SK-N-SH (cell line): ENCODE measurements at regions not wholly inside any gene's neighbourhood (a gene's known extent, or its start where the extent isn't known, plus 50 kb on each side); places are given as distances from the start of the nearest gene placed in this dataset.

Experiments
- CTCF ChIA-PET: fragments of 300-600, 350-600 bp; formaldehyde crosslinking; extraction: SDS; loops from one replicate; lab custom pipeline; 2021; lab: Yijun Ruan, JAX
- POLR2A ChIA-PET: fragments of 350-600 bp; sonication (Branson Sonifier 250); formaldehyde crosslinking; extraction: SDS; loops from one replicate; lab custom pipeline; 2020; ENCODE audit warnings: antibody characterized with exemption, inconsistent platforms; lab: Yijun Ruan, JAX
- DNase-seq: peaks from one replicate; pipeline ENCODE4 v3.0.0; 2012
- H2AFZ ChIP-seq: fragments of 200-600 bp; sonication (generic); 2 replicates; pipeline ENCODE4 v1.8.1; 2016; ENCODE audit warnings: antibody characterized with exemption, mild to moderate bottlenecking, low read depth
- H3F3A ChIP-seq: fragments of 200-600 bp; sonication (generic); replicated peaks from 2 replicates; pipeline ENCODE3; 2016; ENCODE audit warnings: antibody characterized with exemption, mild to moderate bottlenecking; ENCODE audit not compliant: insufficient read depth
- H3K27ac ChIP-seq, 2 experiments: fragments of 200-500 bp in 1 of 2; fragments of 200-600 bp in 1 of 2; sonication (Bioruptor generic) in 1 of 2; sonication (generic), shearing (Covaris generic) in 1 of 2; 2 replicates each; pipeline versions ENCODE4 v1.5.1 to v1.6.1; 2014 to 2016; ENCODE audit warnings: low read depth in 2 of 2, inconsistent platforms in 1 of 2, low read length in 1 of 2, mild to moderate bottlenecking in 1 of 2, mixed read lengths in 1 of 2
- H3K27me3 ChIP-seq: fragments of 200-600 bp; sonication (generic), shearing (Covaris generic); 2 replicates; pipeline ENCODE4 v1.6.1; 2016; ENCODE audit warnings: mixed run types; ENCODE audit not compliant: insufficient read depth
- H3K36me3 ChIP-seq, 2 experiments: fragments of 200-500 bp in 1 of 2; fragments of 200-600 bp in 1 of 2; sonication (Bioruptor generic) in 1 of 2; sonication (generic) in 1 of 2; replicated peaks in 1 of 2; 2 replicates each; pipeline versions ENCODE3 to v1.5.1; 2014 to 2016; ENCODE audit warnings: low read length in 1 of 2, mild to moderate bottlenecking in 1 of 2; ENCODE audit not compliant: insufficient read depth in 2 of 2, control insufficient read depth in 1 of 2
- H3K4me1 ChIP-seq, 2 experiments: fragments of 200-500 bp in 1 of 2; fragments of 200-600 bp in 1 of 2; sonication (Bioruptor generic) in 1 of 2; sonication (generic), shearing (Covaris generic) in 1 of 2; 2 replicates each; pipeline versions ENCODE4 v1.5.1 to v1.6.1; 2014 to 2016; ENCODE audit warnings: low read depth in 1 of 2, low read length in 1 of 2, mixed run types in 1 of 2; ENCODE audit not compliant: insufficient read depth in 2 of 2, control insufficient read depth in 1 of 2
- H3K4me2 ChIP-seq: fragments of 200-600 bp; sonication (generic), shearing (Covaris generic); 2 replicates; pipeline ENCODE4 v1.6.1; 2017; ENCODE audit warnings: mixed run types
- H3K4me3 ChIP-seq, 2 experiments: fragments of 200-500 bp in 1 of 2; fragments of 200-600 bp in 1 of 2; sonication (Bioruptor generic) in 1 of 2; sonication (generic), shearing (Covaris generic) in 1 of 2; 2 replicates each; pipeline versions ENCODE4 v1.5.1 to v1.8.1; 2014 to 2016; ENCODE audit warnings: low read depth in 2 of 2, inconsistent platforms in 1 of 2, low read length in 1 of 2, mild to moderate bottlenecking in 1 of 2, mixed read lengths in 1 of 2, moderate library complexity in 1 of 2
- H3K79me2 ChIP-seq: fragments of 200-600 bp; sonication (generic); 2 replicates; pipeline ENCODE4 v1.8.1; 2017; ENCODE audit warnings: mild to moderate bottlenecking; ENCODE audit not compliant: insufficient read depth
- H3K9ac ChIP-seq: fragments of 200-600 bp; sonication (generic); 2 replicates; pipeline ENCODE4 v1.6.1; 2017; ENCODE audit warnings: mixed run types
- H3K9me2 ChIP-seq: fragments of 200-600 bp; sonication (generic); 2 replicates; pipeline ENCODE4 v1.6.1; 2017; ENCODE audit warnings: mixed run types
- H3K9me3 ChIP-seq: fragments of 200-600 bp; sonication (generic); 2 replicates; pipeline ENCODE4 v1.6.1; 2017; ENCODE audit warnings: mixed run types, mild to moderate bottlenecking, moderate library complexity
- H4K20me1 ChIP-seq: fragments of 200-600 bp; sonication (generic); 2 replicates; pipeline ENCODE4 v1.6.1; 2017; ENCODE audit warnings: mild to moderate bottlenecking, mixed run types; ENCODE audit not compliant: insufficient read depth
- CTCF ChIP-seq: fragments of 200-600 bp; sonication (generic); IDR thresholded peaks from 2 replicates; pipeline ENCODE4 v1.6.1; 2017; ENCODE audit warnings: antibody characterized with exemption, mild to moderate bottlenecking, moderate library complexity
- ELF1 ChIP-seq: IDR thresholded peaks from 2 replicates; pipeline ENCODE4 v1.4.0; 2012
- EP300 ChIP-seq, 2 experiments: IDR thresholded peaks; 2 replicates each; pipeline versions ENCODE4 v1.4.0 to v1.6.1; 2012; ENCODE audit warnings: borderline replicate concordance in 1 of 2, low read depth in 1 of 2, low read length in 1 of 2
- FOXJ3 ChIP-seq: sonication (generic); formaldehyde crosslinking; IDR thresholded peaks from 2 replicates; pipeline ENCODE4 v1.5.1; 2020; ENCODE audit warnings: mild to moderate bottlenecking, missing genetic modification reagents
- GABPA ChIP-seq: IDR thresholded peaks from 2 replicates; pipeline ENCODE4 v1.4.0; 2012; ENCODE audit warnings: low read depth, mild to moderate bottlenecking
- GATA2 ChIP-seq: sonication (generic); formaldehyde crosslinking; IDR thresholded peaks from 2 replicates; pipeline ENCODE4 v1.5.0; 2020; ENCODE audit warnings: mild to moderate bottlenecking, missing genetic modification reagents
- IRF3 ChIP-seq: fragments of 150-350 bp; IDR thresholded peaks from 2 replicates; pipeline ENCODE4 v1.6.1; 2016; ENCODE audit warnings: mild to moderate bottlenecking, low read depth, low read length
- MXI1 ChIP-seq: IDR thresholded peaks from 2 replicates; pipeline ENCODE4 v1.6.1; 2012; ENCODE audit warnings: mild to moderate bottlenecking, low read depth, low read length, improper control_type of control experiment
- NRF1 ChIP-seq: IDR thresholded peaks from 2 replicates; pipeline ENCODE4 v1.6.1; 2012; ENCODE audit warnings: low read depth, mild to moderate bottlenecking, low read length
- REST ChIP-seq: IDR thresholded peaks from 2 replicates; pipeline ENCODE4 v1.6.1; 2012; ENCODE audit warnings: mild to moderate bottlenecking, low read depth, low read length, moderate library complexity
- SMC3 ChIP-seq: IDR thresholded peaks from 2 replicates; pipeline ENCODE4 v1.6.1; 2012; ENCODE audit warnings: low read depth, low read length, improper control_type of control experiment
- TAF1 ChIP-seq: IDR thresholded peaks from 2 replicates; pipeline ENCODE4 v1.6.1; 2012; ENCODE audit warnings: low read depth, mild to moderate bottlenecking, low read length, moderate library complexity, borderline replicate concordance
- TCF12 ChIP-seq: IDR thresholded peaks from 2 replicates; pipeline ENCODE4 v1.4.0; 2012
- TEAD4 ChIP-seq: IDR thresholded peaks from 2 replicates; pipeline ENCODE4 v1.4.0; 2012; ENCODE audit warnings: mild to moderate bottlenecking, borderline replicate concordance; ENCODE audit not compliant: insufficient read depth
- USF2 ChIP-seq: fragments of 150-350 bp; IDR thresholded peaks from 2 replicates; pipeline ENCODE4 v1.6.1; 2017; ENCODE audit warnings: antibody characterized with exemption, low read length, low read depth, borderline replicate concordance
- WGBS: methylation state at CpG from one replicate; pipeline ENCODE4 v1.1.6; 2017; ENCODE audit warnings: low lambda C conversion rate; 5-methylcytosine and 5-hydroxymethylcytosine counted together

- ChIA-PET CTCF (no interaction called here), POLR2A (no interaction called here)
- DNase-seq, result no peak
Observed at GRCh38 chr13:39189778-39190177, 151.5 kb downstream of the NHLRC3 start.

GRCh38 chr13:39196965-39197646, 158.8 kb downstream of the NHLRC3 start:
- Histone ChIP-seq H3K4me2 (no peak overlapping the region), H3K79me2 (no peaks in the 10 kb centered on the region), H3K27ac (no peak overlapping the region), H3K36me3 (no peaks in the 10 kb centered on the region), H3F3A (no peaks in the 10 kb centered on the region), H4K20me1 (no peaks in the 10 kb centered on the region), H3K4me3 (no peak overlapping the region), H3K9me3 (no peaks in the 10 kb centered on the region), H3K4me1 (no peaks in the 10 kb centered on the region), H3K9me2 (no peaks in the 10 kb centered on the region), H3K27me3 (no peaks in the 10 kb centered on the region), H3K9ac (no peak overlapping the region), H2AFZ (no peak overlapping the region)
- TF ChIP-seq GABPA (no peak), REST (no peak), GATA2 (CRISPR knock-in tag) (no peak), USF2 (no peak), CTCF (no peak), SMC3 (no peak), IRF3 (no peak), TEAD4 (no peak), ELF1 (no peak), EP300 (IDR thresholded peaks at IDR 0.05; ENCODE audit: borderline replicate concordance in 1 of 2, low read depth in 1 of 2, low read length in 1 of 2) (no peak), FOXJ3 (CRISPR knock-in tag) (no peak), TAF1 (no peak), TCF12 (no peak), MXI1 (no peak)
- CTCF ChIA-PET, result no interaction called here
- WGBS, result 27% methylated on average over 5 of the region's 5 CpGs
- no peak for DNase-seq
- POLR2A ChIA-PET, result no interaction called here

More at GRCh38 chr13:39189778-39190177, 151.5 kb downstream of the NHLRC3 start:
- Histone ChIP-seq H2AFZ (no peak overlapping the region), H3K36me3 (no peaks in the 10 kb centered on the region), H4K20me1 (no peaks in the 10 kb centered on the region), H3K9ac (no peak overlapping the region), H3F3A (no peaks in the 10 kb centered on the region), H3K9me3 (no peaks in the 10 kb centered on the region), H3K4me1 (no peaks in the 10 kb centered on the region), H3K79me2 (no peaks in the 10 kb centered on the region), H3K9me2 (no peaks in the 10 kb centered on the region), H3K27me3 (no peaks in the 10 kb centered on the region), H3K4me3 (no peak overlapping the region)
- WGBS, result 0% methylated on average over 1 of the region's 1 CpG
- TF ChIP-seq NRF1, result no peak
- TF ChIP-seq, all 33 proteins: peak for 0
- Histone ChIP-seq H3K4me2 (no peak overlapping the region), H3K27ac (no peak overlapping the region)
